IPS-20b (cell line): ENCODE measurements at regions not wholly inside any gene's neighbourhood (a gene's known extent, or its start where the extent isn't known, plus 50 kb on each side); places are given as distances from the start of the nearest gene placed in this dataset.
A peak's percentile ranks its signal among the peaks of the same experiment; 100 is the strongest.
"Not testable (repeated sequence)": the region's sequence is repeated elsewhere in the genome, so short reads cannot be mapped to it uniquely, and the experiment has no call there.

ENCODE experiments used
- H3K27ac ChIP-seq: one replicate; pipeline ENCODE4 v1.5.1; 2013; ENCODE audit warnings: low read length
- H3K27me3 ChIP-seq: 2 replicates; pipeline ENCODE4 v1.6.1; 2013; ENCODE audit warnings: mild to moderate bottlenecking, low read length, inconsistent platforms; ENCODE audit not compliant: insufficient read depth
- H3K36me3 ChIP-seq: 2 replicates; pipeline ENCODE4 v1.6.1; 2013; ENCODE audit warnings: low read depth, mild to moderate bottlenecking, inconsistent platforms, low read length, moderate library complexity; ENCODE audit not compliant: insufficient read depth
- H3K4me1 ChIP-seq: 2 replicates; pipeline ENCODE4 v1.6.1; 2013; ENCODE audit warnings: mild to moderate bottlenecking, control low read depth, inconsistent platforms, low read length, moderate library complexity; ENCODE audit not compliant: insufficient read depth
- H3K4me3 ChIP-seq: 2 replicates; pipeline ENCODE4 v1.5.1; 2013; ENCODE audit warnings: mild to moderate bottlenecking, low read length, inconsistent platforms
- H3K9ac ChIP-seq: 2 replicates; pipeline ENCODE4 v1.6.1; 2013; ENCODE audit warnings: low read depth, mild to moderate bottlenecking, inconsistent platforms, low read length, moderate library complexity
- H3K9me3 ChIP-seq: 2 replicates; pipeline ENCODE4 v1.6.1; 2013; ENCODE audit warnings: mild to moderate bottlenecking, low read depth, low read length, inconsistent platforms; ENCODE audit not compliant: insufficient read depth

DNA sequence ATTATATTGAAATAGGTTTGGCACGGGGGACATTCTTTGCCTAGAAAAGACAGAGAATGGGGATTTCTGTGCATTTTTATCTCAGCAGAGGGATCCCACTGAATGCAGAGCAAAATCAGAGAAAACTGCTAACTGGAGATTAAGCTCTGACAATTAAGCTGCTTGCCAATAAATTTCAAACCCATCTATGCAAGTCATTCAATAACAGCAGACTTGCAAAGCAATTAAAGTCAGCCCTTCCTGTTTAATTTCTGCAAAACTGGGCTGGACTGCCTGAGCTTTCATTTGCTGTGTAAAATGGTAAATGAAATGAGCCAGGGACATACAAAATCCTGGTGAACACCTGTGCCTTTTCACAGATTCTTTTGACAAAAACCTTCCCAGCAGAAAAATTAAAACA, 1273.9 kb upstream of the CNTN5 start:
- Histone ChIP-seq H3K9ac (no peak overlapping the region), H3K27ac (no peak overlapping the region), H3K9me3 (peaks cover 8% of the 10 kb centered on the region; the same call in 1 of the 2 replicates), H3K4me1 (no peaks in the 10 kb centered on the region), H3K36me3 (no peaks in the 10 kb centered on the region), H3K27me3 (no peaks in the 10 kb centered on the region), H3K4me3 (no peak overlapping the region)

GRCh38 chr11:97751405-97751804, 1269.3 kb upstream of the CNTN5 start:
- H3K36me3 ChIP-seq, result no peaks in the 10 kb centered on the region
- H3K27me3 ChIP-seq, result no peaks in the 10 kb centered on the region
- H3K9me3 ChIP-seq, result no peaks in the 10 kb centered on the region
- H3K9ac ChIP-seq, result no peak overlapping the region
- no peaks in the 10 kb centered on the region for H3K4me1 ChIP-seq
- no peak overlapping the region for H3K4me3 ChIP-seq
- no peak overlapping the region for H3K27ac ChIP-seq

- Histone ChIP-seq H3K9me3 (no peaks in the 10 kb centered on the region), H3K36me3 (no peaks in the 10 kb centered on the region), H3K4me3 (no peak overlapping the region), H3K4me1 (no peaks in the 10 kb centered on the region), H3K27ac (no peak overlapping the region), H3K9ac (no peak overlapping the region), H3K27me3 (no peaks in the 10 kb centered on the region)
Observed at GRCh38 chr11:97751952-97752351, 1268.8 kb upstream of the CNTN5 start.

DNA sequence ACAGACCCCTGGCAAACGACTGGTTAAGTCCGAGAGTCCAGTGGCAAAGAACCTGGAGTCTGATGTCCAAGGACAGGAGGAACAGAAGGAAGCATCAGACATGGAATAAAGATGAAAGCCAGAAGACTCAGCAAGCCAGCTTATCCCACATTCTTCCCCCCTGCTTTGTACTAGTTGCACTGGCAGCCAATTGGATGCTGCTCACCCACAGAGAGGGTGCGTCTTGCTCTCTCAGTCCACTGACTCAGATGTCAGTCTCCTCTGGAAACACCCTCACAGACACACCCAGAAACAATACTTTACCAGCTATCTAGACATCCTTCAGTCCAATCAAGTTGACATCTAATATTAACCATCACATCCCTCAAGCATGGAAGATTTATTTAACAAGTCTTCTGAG, 1265.8 kb upstream of the CNTN5 start:
- no peaks in the 10 kb centered on the region for H3K36me3 ChIP-seq

DNA sequence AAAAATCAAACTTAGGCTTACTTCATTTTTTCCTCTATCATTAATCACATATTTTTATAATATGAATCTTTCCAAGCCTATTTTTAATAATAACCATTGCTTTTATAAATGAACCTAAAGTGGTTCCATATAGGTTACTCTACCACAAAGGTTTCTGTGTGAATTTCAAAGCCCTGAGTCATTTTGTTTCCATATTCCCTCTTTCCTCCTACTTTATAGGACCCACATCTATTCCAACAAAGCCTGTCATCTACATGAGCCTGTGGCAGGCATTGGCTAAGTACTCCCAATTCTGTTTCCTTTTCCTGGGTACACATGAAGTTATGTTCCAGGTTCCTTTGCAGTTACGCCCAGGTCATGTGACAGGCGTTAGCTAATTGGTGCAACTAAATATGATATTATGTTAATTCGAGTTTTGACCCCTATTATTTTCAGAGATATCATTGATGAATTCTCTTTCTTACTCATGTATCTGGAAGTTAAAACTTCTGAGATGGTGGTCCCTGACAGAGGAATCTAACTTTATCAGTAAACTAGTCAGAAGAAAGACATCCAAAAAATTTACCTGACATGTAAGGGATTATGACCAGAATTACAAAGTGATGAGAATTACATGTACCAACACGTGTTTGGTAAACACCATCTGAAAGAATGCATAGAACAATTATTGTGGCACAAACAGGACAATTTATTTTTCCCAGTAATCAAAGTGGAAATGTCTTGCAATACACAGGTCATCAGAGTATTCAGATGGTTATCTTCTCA, 1264.0 kb upstream of the CNTN5 start:
- Histone ChIP-seq H3K27ac (no peak overlapping the region), H3K36me3 (no peaks in the 10 kb centered on the region), H3K9ac (no peak overlapping the region), H3K4me1 (no peaks in the 10 kb centered on the region), H3K27me3 (no peaks in the 10 kb centered on the region), H3K4me3 (no peak overlapping the region), H3K9me3 (no peaks in the 10 kb centered on the region)

More for the DNA sequence above, 1265.8 kb upstream of the CNTN5 start:
- no peaks in the 10 kb centered on the region for H3K27me3 ChIP-seq
- H3K9me3 ChIP-seq, result no peaks in the 10 kb centered on the region
- no peak overlapping the region for H3K9ac ChIP-seq
- H3K4me1 ChIP-seq, result no peaks in the 10 kb centered on the region
- no peak overlapping the region for H3K27ac ChIP-seq
- H3K4me3 ChIP-seq, result no peak overlapping the region

GRCh38 chr11:97761175-97761574, 1259.6 kb upstream of the CNTN5 start:
- no peak overlapping the region for H3K9ac ChIP-seq

DNA sequence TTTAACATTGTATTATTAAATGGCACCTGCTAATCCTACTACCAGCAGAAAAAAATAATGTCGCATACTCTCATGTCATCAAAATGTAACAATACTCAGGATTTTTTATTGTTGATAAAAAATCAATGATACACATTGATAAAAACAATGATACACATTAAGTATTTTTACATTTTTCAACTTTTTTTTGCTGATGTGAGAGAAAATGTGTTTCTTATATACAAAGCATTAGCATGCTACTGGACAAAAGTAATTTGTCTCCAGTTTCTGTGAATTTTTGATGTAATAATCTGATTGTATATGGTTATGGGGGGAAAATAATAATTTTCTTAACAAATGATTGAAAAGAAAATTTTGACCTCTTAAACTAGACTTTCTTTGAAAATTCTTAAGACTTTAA, 1256.6 kb upstream of the CNTN5 start:
- Histone ChIP-seq H3K4me1 (peaks cover 10% of the 10 kb centered on the region; the same call in 1 of the 2 replicates), H3K4me3 (no peak overlapping the region), H3K9me3 (peaks cover 4% of the 10 kb centered on the region; the same call in 1 of the 2 replicates), H3K9ac (no peak overlapping the region), H3K27me3 (no peaks in the 10 kb centered on the region), H3K36me3 (no peaks in the 10 kb centered on the region), H3K27ac (no peak overlapping the region)

More at GRCh38 chr11:97761175-97761574, 1259.6 kb upstream of the CNTN5 start:
- no peak overlapping the region for H3K4me3 ChIP-seq
- no peaks in the 10 kb centered on the region for H3K27me3 ChIP-seq
- no peak overlapping the region for H3K27ac ChIP-seq
- peaks cover 10% of the 10 kb centered on the region; the same call in 1 of the 2 replicates for H3K4me1 ChIP-seq
- peaks cover 4% of the 10 kb centered on the region; the same call in 1 of the 2 replicates for H3K9me3 ChIP-seq
- H3K36me3 ChIP-seq, result no peaks in the 10 kb centered on the region

- Histone ChIP-seq H3K27me3 (no peaks in the 10 kb centered on the region), H3K27ac (no peak overlapping the region), H3K9me3 (peaks cover 4% of the 10 kb centered on the region; the same call in 1 of the 2 replicates), H3K36me3 (no peaks in the 10 kb centered on the region), H3K9ac (no peak overlapping the region), H3K4me1 (peaks cover 10% of the 10 kb centered on the region; the same call in 1 of the 2 replicates), H3K4me3 (0 out of 2 replicates have a peak overlapping the region, but pooled peaks have one; percentile 22)
Observed at GRCh38 chr11:97764605-97765004, 1256.1 kb upstream of the CNTN5 start.

GRCh38 chr11:97770570-97770969, 1250.2 kb upstream of the CNTN5 start:
- H3K27ac ChIP-seq, result no peak overlapping the region
- no peaks in the 10 kb centered on the region for H3K36me3 ChIP-seq
- no peak overlapping the region for H3K4me3 ChIP-seq
- H3K4me1 ChIP-seq, result no peaks in the 10 kb centered on the region
- no peaks in the 10 kb centered on the region for H3K9me3 ChIP-seq
- no peaks in the 10 kb centered on the region for H3K27me3 ChIP-seq
- no peak overlapping the region for H3K9ac ChIP-seq

GRCh38 chr11:97772705-97773104, 1248.0 kb upstream of the CNTN5 start:
- no peaks in the 10 kb centered on the region for H3K27me3 ChIP-seq
- H3K4me1 ChIP-seq, result no peaks in the 10 kb centered on the region
- H3K4me3 ChIP-seq, result no peak overlapping the region
- no peaks in the 10 kb centered on the region for H3K36me3 ChIP-seq
- H3K9ac ChIP-seq, result no peak overlapping the region
- H3K9me3 ChIP-seq, result no peaks in the 10 kb centered on the region
- no peak overlapping the region for H3K27ac ChIP-seq

- not testable (repeated sequence) for H3K27me3 ChIP-seq, H3K9ac ChIP-seq, H3K4me3 ChIP-seq, H3K27ac ChIP-seq, H3K36me3 ChIP-seq, H3K4me1 ChIP-seq
- H3K9me3 ChIP-seq, result peaks cover 28% of the 10 kb centered on the region
Observed at GRCh38 chr11:97784388-97784787, 1236.4 kb upstream of the CNTN5 start.

DNA sequence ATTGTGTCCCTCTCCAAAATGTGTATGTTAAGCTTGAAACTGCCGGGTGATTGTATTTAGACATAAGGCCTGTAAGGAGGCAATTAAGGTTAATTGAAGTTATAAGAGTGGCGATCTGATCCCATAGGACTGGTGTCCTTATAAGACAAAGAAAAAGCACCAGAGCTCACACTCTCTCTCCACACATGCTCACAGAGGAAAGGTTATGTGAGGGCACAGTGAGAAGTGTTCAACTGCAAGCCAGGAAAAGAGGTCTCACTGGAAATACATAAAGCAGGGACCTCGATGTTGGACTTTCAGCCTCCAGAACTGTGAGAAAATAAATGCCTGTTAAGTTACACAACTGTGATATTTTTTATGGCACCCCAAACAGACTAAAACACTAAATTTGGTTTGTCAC, 1233.8 kb upstream of the CNTN5 start:
- no peak overlapping the region for H3K4me3 ChIP-seq
- peaks cover 28% of the 10 kb centered on the region for H3K9me3 ChIP-seq
- no peaks in the 10 kb centered on the region for H3K27me3 ChIP-seq
- H3K36me3 ChIP-seq, result no peaks in the 10 kb centered on the region
- H3K27ac ChIP-seq, result no peak overlapping the region
- H3K4me1 ChIP-seq, result no peaks in the 10 kb centered on the region
- H3K9ac ChIP-seq, result no peak overlapping the region
